Stimulated activated CD8-positive, alpha-beta memory T cell treated with anti-CD3 and anti-CD28 coated beads, Interleukin-4, amount 100 ng/mL, for 48 hours (primary cell): ENCODE measurements at regions not wholly inside any gene's neighbourhood (a gene's known extent, or its start where the extent isn't known, plus 50 kb on each side); places are given as distances from the start of the nearest gene placed in this dataset.
"Not testable (repeated sequence)": the region's sequence is repeated elsewhere in the genome, so short reads cannot be mapped to it uniquely, and the experiment has no call there.

Experiments used
- DNase-seq: peaks from one replicate; pipeline ENCODE4 v3.0.0-alpha.2; 2020

GRCh38 chr3:33957176-33957575, 158.7 kb downstream of the PDCD6IP start:
- DNase-seq = no peak

- DNase-seq = no peak
These were observed 160.2 kb downstream of the PDCD6IP start for GRCh38 chr3:33958661-33959060.

GRCh38 chr3:33962396-33962795, 164.0 kb downstream of the PDCD6IP start:
- no peak for DNase-seq

GRCh38 chr3:33970180-33970579, 171.8 kb downstream of the PDCD6IP start:
- not testable (repeated sequence) for DNase-seq

- no peak for DNase-seq
These were observed 172.6 kb downstream of the PDCD6IP start for GRCh38 chr3:33971055-33971454.

GRCh38 chr3:33975463-33975862, 177.0 kb downstream of the PDCD6IP start:
- no peak for DNase-seq

GRCh38 chr3:33977227-33977626, 178.8 kb downstream of the PDCD6IP start:
- no peak for DNase-seq

GRCh38 chr3:33980252-33980651, 181.8 kb downstream of the PDCD6IP start:
- no peak for DNase-seq

GRCh38 chr3:33982269-33982798, 183.9 kb downstream of the PDCD6IP start:
- DNase-seq = no peak

- DNase-seq = not testable (repeated sequence)
These were observed 184.5 kb downstream of the PDCD6IP start for GRCh38 chr3:33982949-33983348.

GRCh38 chr3:33989229-33989628, 190.8 kb downstream of the PDCD6IP start:
- DNase-seq = no peak

- DNase-seq = no peak
These were observed 193.2 kb downstream of the PDCD6IP start for GRCh38 chr3:33991673-33992072.

- no peak for DNase-seq
These were observed 195.2 kb downstream of the PDCD6IP start for GRCh38 chr3:33993631-33994030.

- DNase-seq = no peak
These were observed 196.1 kb downstream of the PDCD6IP start for GRCh38 chr3:33994568-33994967.

- DNase-seq = no peak
These were observed 201.9 kb downstream of the PDCD6IP start for GRCh38 chr3:34000301-34000700.

- no peak for DNase-seq
These were observed 202.6 kb downstream of the PDCD6IP start for GRCh38 chr3:34001022-34001421.

- no peak for DNase-seq
These were observed 203.6 kb downstream of the PDCD6IP start for GRCh38 chr3:34001990-34002389.

GRCh38 chr3:34002569-34003100, 204.2 kb downstream of the PDCD6IP start:
- no peak for DNase-seq

- DNase-seq = no peak
These were observed 207.5 kb downstream of the PDCD6IP start for GRCh38 chr3:34005886-34006285.

GRCh38 chr3:34008191-34008590, 209.8 kb downstream of the PDCD6IP start:
- DNase-seq = no peak

- no peak for DNase-seq
These were observed 210.7 kb downstream of the PDCD6IP start for GRCh38 chr3:34008836-34009809.

GRCh38 chr3:34011171-34012101, 213.0 kb downstream of the PDCD6IP start:
- no peak for DNase-seq

GRCh38 chr3:34012102-34012461, 213.7 kb downstream of the PDCD6IP start:
- no peak for DNase-seq
